K562 (cell line): ENCODE measurements at regions not wholly inside any gene's neighbourhood (a gene's known extent, or its start where the extent isn't known, plus 50 kb on each side); places are given as distances from the start of the nearest gene placed in this dataset.
A peak's percentile ranks its signal among the peaks of the same experiment; 100 is the strongest.
"Not testable (repeated sequence)": the region's sequence is repeated elsewhere in the genome, so short reads cannot be mapped to it uniquely, and the experiment has no call there.

Experiments
- ATAC-seq: fragments of 200-7000 bp; cut with Tn5 transposase; 3 replicates; pipeline ENCODE4 v1.9.1; 2020; ENCODE audit warnings: moderate library complexity
- BruUV-seq: library from RNA; stranded (reverse); fragments of 400-500 nt; replicated peaks from 2 replicates; lab custom pipeline; 2021; lab: Mats Ljungman, UMichigan
- CTCF ChIA-PET: fragments of 300-600 bp; formaldehyde crosslinking; extraction: SDS; loops from one replicate; lab custom pipeline; 2021; ENCODE audit warnings: low intra/inter-chr PET ratio; lab: Yijun Ruan, JAX
- POLR2A ChIA-PET: fragments of 300-600, 350-650 bp; sonication (Branson Sonifier 250); formaldehyde crosslinking; extraction: SDS; loops from one replicate; lab custom pipeline; 2021; ENCODE audit warnings: antibody characterized with exemption, inconsistent platforms; lab: Yijun Ruan, JAX
- DNase-seq, 4 experiments: peaks; one replicate each; pipeline versions ENCODE4 v3.0.0 to v3.0.0-alpha.2; 2011 to 2018; ENCODE audit warnings: low spot score in 3 of 4, mixed read lengths in 3 of 4; ENCODE audit errors: extremely low read depth in 1 of 4
- FAIRE-seq: peaks from 2 replicates; lab custom pipeline; 2011; peaks lifted over from hg19 to GRCh38; lab: Jason Lieb, UNC
- H2AFZ ChIP-seq: 2 replicates; pipeline ENCODE4 v1.6.0; 2011; ENCODE audit warnings: low read depth, low read length, control low read depth, inconsistent platforms
- H3K27ac ChIP-seq: fragments of 200-600 bp; 3 replicates; pipeline ENCODE4 v1.8.0; 2011; ENCODE audit warnings: low read depth, mild to moderate bottlenecking, control low read depth, inconsistent platforms, low read length, moderate library complexity, mixed read lengths; ENCODE audit errors: extremely low read depth
- H3K27me3 ChIP-seq, 2 experiments: fragments of 300-600 bp in 1 of 2; 2 replicates in 1 of 2; 3 replicates in 1 of 2; pipeline versions ENCODE4 v1.6.0 to v1.8.0; 2011; ENCODE audit warnings: inconsistent platforms in 2 of 2, low read length in 2 of 2, mild to moderate bottlenecking in 1 of 2, mixed read lengths in 1 of 2, moderate library complexity in 1 of 2; ENCODE audit not compliant: control insufficient read depth in 2 of 2, insufficient read depth in 2 of 2
- H3K36me3 ChIP-seq: fragments of 300-600 bp; 3 replicates; pipeline ENCODE4 v1.8.0; 2011; ENCODE audit warnings: mild to moderate bottlenecking, low read length, inconsistent platforms; ENCODE audit not compliant: control insufficient read depth, insufficient read depth
- H3K4me1 ChIP-seq, 2 experiments: fragments of 200-600 bp in 1 of 2; replicated peaks in 1 of 2; 2 replicates in 1 of 2; 3 replicates in 1 of 2; pipeline versions ENCODE4 v1.5.1 to v1.8.0; 2011; ENCODE audit warnings: inconsistent platforms in 2 of 2, low read length in 2 of 2, mild to moderate bottlenecking in 1 of 2, mixed read lengths in 1 of 2, moderate library complexity in 1 of 2; ENCODE audit not compliant: control insufficient read depth in 2 of 2, insufficient read depth in 2 of 2
- H3K4me2 ChIP-seq: 2 replicates; pipeline ENCODE4 v1.6.1; 2011; ENCODE audit warnings: low read length, control low read depth, inconsistent platforms, mixed read lengths; ENCODE audit not compliant: insufficient read depth
- H3K4me3 ChIP-seq: fragments of 200-600 bp; sonication (generic), shearing (Covaris generic); 2 replicates; pipeline ENCODE4 v1.5.1; 2016; ENCODE audit warnings: control low read depth, inconsistent platforms
- H3K79me2 ChIP-seq: fragments of 200-600 bp; 3 replicates; pipeline ENCODE4 v1.8.0; 2011; ENCODE audit warnings: low read length, inconsistent platforms; ENCODE audit not compliant: control insufficient read depth, insufficient read depth
- H3K9ac ChIP-seq, 2 experiments: 2 replicates each; pipeline versions ENCODE4 v1.6.0 to v1.6.1; 2011; ENCODE audit warnings: low read depth in 2 of 2, low read length in 2 of 2, control low read depth in 1 of 2, inconsistent platforms in 1 of 2, mild to moderate bottlenecking in 1 of 2, mixed read lengths in 1 of 2; ENCODE audit not compliant: insufficient read depth in 1 of 2
- H3K9me1 ChIP-seq: one replicate; pipeline ENCODE4 v1.6.0; 2011; ENCODE audit warnings: inconsistent platforms, mild to moderate bottlenecking, low read length, moderate library complexity; ENCODE audit not compliant: control insufficient read depth, insufficient read depth
- H3K9me3 ChIP-seq: replicated peaks from 2 replicates; pipeline ENCODE4 v1.5.1; 2011; ENCODE audit warnings: low read depth, low read length, inconsistent platforms; ENCODE audit not compliant: control insufficient read depth, insufficient read depth
- H4K20me1 ChIP-seq: replicated peaks from 2 replicates; pipeline ENCODE4 v1.6.1; 2011; ENCODE audit warnings: low read length, inconsistent platforms, mixed read lengths; ENCODE audit not compliant: control insufficient read depth, insufficient read depth
- BCOR ChIP-seq: fragments of 450-650 bp; IDR thresholded peaks from 2 replicates; pipeline ENCODE4 v1.6.1; 2016
- CBX8 ChIP-seq: fragments of 200-600 bp; sonication (generic); IDR thresholded peaks from 2 replicates; pipeline ENCODE4 v1.6.1; 2012; ENCODE audit warnings: borderline replicate concordance, mixed run types, low read depth, mild to moderate bottlenecking, moderate library complexity, mixed read lengths, low read length, control low read depth, inconsistent platforms; ENCODE audit not compliant: poor library complexity, severe bottlenecking; ENCODE audit errors: extremely low read depth
- CHD2 ChIP-seq: IDR thresholded peaks from 2 replicates; pipeline ENCODE4 v1.6.1; 2011; ENCODE audit warnings: low read depth, low read length
- PHB ChIP-seq: fragments of 250-450 bp; sonication (Bioruptor Pico); IDR thresholded peaks from 2 replicates; pipeline ENCODE4 v1.5.0; 2021
- RBM15 ChIP-seq: fragments of 200-400 bp; formaldehyde crosslinking; IDR thresholded peaks from 2 replicates; pipeline ENCODE4 v1.6.1; 2018; ENCODE audit warnings: mild to moderate bottlenecking, low read length, moderate library complexity; ENCODE audit not compliant: insufficient read depth
- SNRNP70 ChIP-seq: fragments of 200-400 bp; formaldehyde crosslinking; optimal IDR thresholded peaks from 2 replicates; pipeline ENCODE3; 2017; ENCODE audit warnings: low read depth, low read length
- TGIF2 ChIP-seq: sonication (generic); formaldehyde crosslinking; IDR thresholded peaks from 2 replicates; pipeline ENCODE4 v1.8.1; 2022; ENCODE audit warnings: mild to moderate bottlenecking, missing genetic modification reagents, moderate library complexity
- ZFP36 ChIP-seq: fragments of 150-350 bp; IDR thresholded peaks from 2 replicates; pipeline ENCODE4 v1.6.1; 2018; ENCODE audit warnings: low read length, low read depth; ENCODE audit not compliant: partially characterized antibody
- ZKSCAN1 ChIP-seq: fragments of 150-350 bp; IDR thresholded peaks from 2 replicates; pipeline ENCODE4 v1.6.1; 2016; ENCODE audit warnings: low read depth, low read length
- ZNF23 ChIP-seq: fragments of 250-450 bp; sonication (Bioruptor Pico); IDR thresholded peaks from 2 replicates; pipeline ENCODE4 v1.4.0; 2020; ENCODE audit warnings: mild to moderate bottlenecking
- WGBS: fragments of 100-300 bp; shearing (Covaris generic); methylation state at CpG from one replicate; pipeline ENCODE4 v1.1.6; 2016; ENCODE audit warnings: low coverage, mixed read lengths; ENCODE audit not compliant: insufficient coverage; ENCODE audit errors: missing lambda C conversion rate; 5-methylcytosine and 5-hydroxymethylcytosine counted together
- in situ Hi-C: fragments of 300-500 bp; cut with MboI; formaldehyde crosslinking; loops from 4 replicates; pipeline ENCODE4 v1.15.0; 2018; ENCODE audit warnings: inconsistent platforms, mixed read lengths
- intact Hi-C: fragments of 100-400 bp; cut with micrococcal nuclease; formaldehyde crosslinking; loops from 2 replicates; pipeline ENCODE4 v1.14.2; 2022
- TF ChIP-seq, protein P1 (sequence below): fragments of 250-450 bp; sonication (Bioruptor Pico); IDR thresholded peaks from 2 replicates; pipeline ENCODE4 v1.8.0; 2021; ENCODE audit warnings: moderate library complexity, mild to moderate bottlenecking, inconsistent platforms
- TF ChIP-seq, protein P2 (sequence below): fragments of 150-350 bp; IDR thresholded peaks from 2 replicates; pipeline ENCODE4 v1.6.1; 2014; ENCODE audit warnings: low read depth, mild to moderate bottlenecking, low read length, borderline replicate concordance

DNA sequence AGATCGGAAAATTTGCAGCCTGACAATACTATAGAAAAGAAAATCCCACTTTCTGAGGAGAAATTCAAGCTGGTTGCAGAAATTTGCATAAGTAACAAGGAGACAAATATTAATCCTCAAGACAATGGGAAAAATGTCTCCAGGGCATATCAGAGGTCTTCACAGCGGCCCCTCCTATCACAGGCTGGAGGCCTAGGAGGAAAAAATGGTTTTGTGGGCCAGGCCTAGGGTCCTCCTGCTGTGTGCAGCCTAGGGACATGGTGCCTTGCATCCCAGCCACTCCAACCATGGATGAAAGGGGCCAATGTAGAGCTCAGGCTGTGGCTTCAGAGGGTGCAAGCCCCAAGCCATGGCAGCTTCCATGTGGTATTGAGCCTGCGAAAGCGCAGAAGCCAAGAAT is 138.5 kb upstream of the MAN2A1 start:
- H3K9me3 ChIP-seq, H3K27ac ChIP-seq, H3K36me3 ChIP-seq, H2AFZ ChIP-seq, ATAC-seq, POLR2A ChIA-PET, intact Hi-C loops, H3K9me1 ChIP-seq, FAIRE-seq, DNase-seq, H3K27me3 ChIP-seq, CTCF ChIA-PET, H4K20me1 ChIP-seq, in situ Hi-C loops, BruUV-seq, H3K4me3 ChIP-seq, H3K4me1 ChIP-seq, H3K9ac ChIP-seq, H3K4me2 ChIP-seq, H3K79me2 ChIP-seq: not testable (repeated sequence)
- WGBS, result 58% methylated on average over 4 of the region's 4 CpGs
- peak; percentile 61 for TF ChIP-seq ZFP36

DNA sequence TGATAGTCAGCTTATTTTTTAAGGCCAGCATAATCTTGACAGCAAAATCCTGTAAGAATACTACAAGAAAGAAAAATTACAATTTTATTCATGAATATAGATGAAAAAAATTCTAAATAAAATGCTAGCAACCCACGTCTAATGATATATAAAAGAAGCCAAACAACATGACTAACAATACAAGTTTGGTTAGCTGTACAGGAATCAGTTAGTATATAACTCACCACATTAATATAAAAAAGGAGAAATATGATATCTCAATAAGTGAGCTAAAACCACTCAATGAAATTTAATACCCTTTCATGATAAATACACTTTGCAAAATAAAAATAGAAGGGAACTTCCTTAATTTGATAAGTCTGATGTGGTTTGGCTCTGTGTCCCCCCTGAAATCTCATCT is 139.7 kb upstream of the MAN2A1 start:
- H3K79me2 ChIP-seq, result no peaks in the 10 kb centered on the region
- ATAC-seq (no peak), DNase-seq (no peak), FAIRE-seq (no peak)
- BruUV-seq, result no TSS peak
- CTCF ChIA-PET, result no interaction called here
- no peaks in the 10 kb centered on the region for H3K36me3 ChIP-seq
- H3K4me1 ChIP-seq, result no peaks in the 10 kb centered on the region; a peak in 1 of 5 replicates
- H4K20me1 ChIP-seq, result no peaks in the 10 kb centered on the region
- no peak overlapping the region for H2AFZ ChIP-seq
- no peaks in the 10 kb centered on the region for H3K9me1 ChIP-seq
- intact Hi-C loops, result no loop called here
- no peaks in the 10 kb centered on the region for H3K27me3 ChIP-seq
- no peak overlapping the region for H3K9ac ChIP-seq
- H3K27ac ChIP-seq, result no peak overlapping the region
- whole genome bisulfite sequencing, result 6% methylated on average over 1 of the region's 1 CpG
- POLR2A ChIA-PET, result interaction anchor here (0.6 to 0.7 kb wide), 2 partner anchors 9 to 10 kb away, joined by 3 read pairs; no protein-coding TSS in a partner anchor
- H3K9me3 ChIP-seq, result no peaks in the 10 kb centered on the region
- in situ Hi-C loops, result no loop called here
- H3K4me2 ChIP-seq, result no peak overlapping the region
- H3K4me3 ChIP-seq, result no peak overlapping the region
- TF ChIP-seq PHB (CRISPR knock-in tag), result no peak
- TF ChIP-seq ZKSCAN1, result no peak
- TF ChIP-seq SNRNP70, result no peak
- TF ChIP-seq, protein P1, sequence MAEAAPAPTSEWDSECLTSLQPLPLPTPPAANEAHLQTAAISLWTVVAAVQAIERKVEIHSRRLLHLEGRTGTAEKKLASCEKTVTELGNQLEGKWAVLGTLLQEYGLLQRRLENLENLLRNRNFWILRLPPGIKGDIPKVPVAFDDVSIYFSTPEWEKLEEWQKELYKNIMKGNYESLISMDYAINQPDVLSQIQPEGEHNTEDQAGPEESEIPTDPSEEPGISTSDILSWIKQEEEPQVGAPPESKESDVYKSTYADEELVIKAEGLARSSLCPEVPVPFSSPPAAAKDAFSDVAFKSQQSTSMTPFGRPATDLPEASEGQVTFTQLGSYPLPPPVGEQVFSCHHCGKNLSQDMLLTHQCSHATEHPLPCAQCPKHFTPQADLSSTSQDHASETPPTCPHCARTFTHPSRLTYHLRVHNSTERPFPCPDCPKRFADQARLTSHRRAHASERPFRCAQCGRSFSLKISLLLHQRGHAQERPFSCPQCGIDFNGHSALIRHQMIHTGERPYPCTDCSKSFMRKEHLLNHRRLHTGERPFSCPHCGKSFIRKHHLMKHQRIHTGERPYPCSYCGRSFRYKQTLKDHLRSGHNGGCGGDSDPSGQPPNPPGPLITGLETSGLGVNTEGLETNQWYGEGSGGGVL (CRISPR knock-in tag), result no peak
- TF ChIP-seq TGIF2 (CRISPR knock-in tag), result no peak
- TF ChIP-seq ZNF23 (CRISPR knock-in tag), result no peak
- TF ChIP-seq RBM15, result no peak
- no peak for TF ChIP-seq BCOR
- TF ChIP-seq CHD2, result no peak
- TF ChIP-seq, protein P2, sequence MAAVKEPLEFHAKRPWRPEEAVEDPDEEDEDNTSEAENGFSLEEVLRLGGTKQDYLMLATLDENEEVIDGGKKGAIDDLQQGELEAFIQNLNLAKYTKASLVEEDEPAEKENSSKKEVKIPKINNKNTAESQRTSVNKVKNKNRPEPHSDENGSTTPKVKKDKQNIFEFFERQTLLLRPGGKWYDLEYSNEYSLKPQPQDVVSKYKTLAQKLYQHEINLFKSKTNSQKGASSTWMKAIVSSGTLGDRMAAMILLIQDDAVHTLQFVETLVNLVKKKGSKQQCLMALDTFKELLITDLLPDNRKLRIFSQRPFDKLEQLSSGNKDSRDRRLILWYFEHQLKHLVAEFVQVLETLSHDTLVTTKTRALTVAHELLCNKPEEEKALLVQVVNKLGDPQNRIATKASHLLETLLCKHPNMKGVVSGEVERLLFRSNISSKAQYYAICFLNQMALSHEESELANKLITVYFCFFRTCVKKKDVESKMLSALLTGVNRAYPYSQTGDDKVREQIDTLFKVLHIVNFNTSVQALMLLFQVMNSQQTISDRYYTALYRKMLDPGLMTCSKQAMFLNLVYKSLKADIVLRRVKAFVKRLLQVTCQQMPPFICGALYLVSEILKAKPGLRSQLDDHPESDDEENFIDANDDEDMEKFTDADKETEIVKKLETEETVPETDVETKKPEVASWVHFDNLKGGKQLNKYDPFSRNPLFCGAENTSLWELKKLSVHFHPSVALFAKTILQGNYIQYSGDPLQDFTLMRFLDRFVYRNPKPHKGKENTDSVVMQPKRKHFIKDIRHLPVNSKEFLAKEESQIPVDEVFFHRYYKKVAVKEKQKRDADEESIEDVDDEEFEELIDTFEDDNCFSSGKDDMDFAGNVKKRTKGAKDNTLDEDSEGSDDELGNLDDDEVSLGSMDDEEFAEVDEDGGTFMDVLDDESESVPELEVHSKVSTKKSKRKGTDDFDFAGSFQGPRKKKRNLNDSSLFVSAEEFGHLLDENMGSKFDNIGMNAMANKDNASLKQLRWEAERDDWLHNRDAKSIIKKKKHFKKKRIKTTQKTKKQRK, result no peak
- TF ChIP-seq CBX8, result no peak
